ENCODE measurements at regions not wholly inside any gene's neighbourhood (a gene's known extent, or its start where the extent isn't known, plus 50 kb on each side); places are given as distances from the start of the nearest gene placed in this dataset.

- Histone ChIP-seq H4K20me1 (ENCODE audit: insufficient read depth, low read length) (no peaks in the 10 kb centered on the region), H3K36me3 (ENCODE audit: insufficient read depth, low read length) (no peaks in the 10 kb centered on the region), H3K4me3 (ENCODE audit: low read depth, low read length, poor library complexity, severe bottlenecking) (no peak overlapping the region), H3K79me2 (ENCODE audit: insufficient read depth, low read depth, low read length) (no peaks in the 10 kb centered on the region), H2AFZ (ENCODE audit: low read length) (no peak overlapping the region), H3K4me1 (ENCODE audit: insufficient read depth, low read length, poor library complexity, severe bottlenecking) (no peaks in the 10 kb centered on the region), H3K4me2 (ENCODE audit: low read length) (no peak overlapping the region), H3K27ac (ENCODE audit: low read depth, low read length, poor library complexity, severe bottlenecking) (no peak overlapping the region), H3K9me2 (ENCODE audit: insufficient read depth, low read length) (no peaks in the 10 kb centered on the region), H3K9me3 (ENCODE audit: low read length) (no peaks in the 10 kb centered on the region)
- no peak for DNase-seq (ENCODE audit: low spot score)
- intact Hi-C loops (cut with micrococcal nuclease; ENCODE audit: unreplicated experiment): no loop called here
- ChIA-PET CTCF (ENCODE audit: unreplicated experiment) (no interaction called here), POLR2A (no interaction called here)
- BruUV-seq (replicated peaks): no TSS peak
- TF ChIP-seq CTCF (conservative IDR thresholded peaks at IDR 0.05; ENCODE audit: low read length) (no peak), EZH2phosphoT487 (IDR thresholded peaks at IDR 0.05; ENCODE audit: borderline replicate concordance, low read depth, low read length) (no peak)
Observed at GRCh38 chr12:85673921-85674420, 162.2 kb downstream of the RASSF9 start.

DNA sequence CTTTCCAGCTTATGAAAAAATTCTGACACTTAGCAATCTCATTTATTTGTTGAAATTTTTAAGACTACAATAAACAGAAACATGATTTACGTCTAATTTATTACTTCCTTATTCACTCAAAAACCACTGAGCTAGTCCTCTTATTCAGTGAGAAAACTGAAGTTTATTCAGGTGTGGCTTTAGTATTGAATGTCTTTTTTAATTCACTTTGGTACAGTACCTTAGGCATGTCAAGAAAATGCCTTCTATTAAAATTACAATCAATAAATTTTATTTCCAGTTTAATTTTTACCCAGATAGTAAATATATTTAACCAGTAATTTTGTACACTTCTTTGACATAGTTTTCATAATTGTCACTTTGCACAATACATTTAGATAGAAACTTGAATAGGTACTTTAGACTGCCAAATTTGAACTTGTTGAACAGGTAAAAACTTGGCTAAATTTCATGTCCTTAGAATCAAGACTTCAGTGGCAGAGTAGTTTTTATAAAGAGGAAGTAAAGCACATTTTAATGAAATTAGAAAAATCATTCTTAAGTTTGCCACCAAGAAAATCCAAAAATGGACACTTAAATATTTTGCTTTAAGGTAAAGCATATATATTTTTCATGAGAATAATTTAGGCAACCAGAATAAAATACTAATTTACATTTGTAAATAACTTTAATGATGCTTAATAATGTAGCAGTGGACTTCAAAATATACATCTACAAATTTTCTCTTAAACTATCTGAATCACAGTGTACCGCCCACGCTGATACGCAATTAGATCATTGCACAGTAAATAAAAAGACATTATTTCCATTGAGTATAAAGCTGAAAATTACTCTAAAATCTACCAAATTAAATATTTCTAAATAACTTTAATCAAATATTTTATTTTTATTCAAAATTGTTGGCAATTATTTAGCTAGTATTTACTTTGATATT is 159.1 kb downstream of the RASSF9 start:
- Histone ChIP-seq H3K4me2 (ENCODE audit: low read length) (no peak overlapping the region), H3K4me1 (ENCODE audit: insufficient read depth, low read length, poor library complexity, severe bottlenecking) (no peaks in the 10 kb centered on the region), H3K36me3 (ENCODE audit: insufficient read depth, low read length) (no peaks in the 10 kb centered on the region), H4K20me1 (ENCODE audit: insufficient read depth, low read length) (no peaks in the 10 kb centered on the region), H3K9me3 (ENCODE audit: low read length) (no peaks in the 10 kb centered on the region), H3K9me2 (ENCODE audit: insufficient read depth, low read length) (no peaks in the 10 kb centered on the region), H3K79me2 (ENCODE audit: insufficient read depth, low read depth, low read length) (no peaks in the 10 kb centered on the region), H3K27ac (ENCODE audit: low read depth, low read length, poor library complexity, severe bottlenecking) (no peak overlapping the region), H2AFZ (ENCODE audit: low read length) (no peak overlapping the region), H3K4me3 (ENCODE audit: low read depth, low read length, poor library complexity, severe bottlenecking) (no peak overlapping the region)
- intact Hi-C loops (cut with micrococcal nuclease; ENCODE audit: unreplicated experiment): no loop called here
- no TSS peak for BruUV-seq (replicated peaks)
- ChIA-PET CTCF (ENCODE audit: unreplicated experiment) (no interaction called here), POLR2A (interaction anchor here (0.6 to 1.1 kb wide), 3 partner anchors 10 to 313 kb away, joined by 3 to 4 read pairs (median 3); no protein-coding TSS in a partner anchor)
- no peak for DNase-seq (ENCODE audit: low spot score)
- no peak for TF ChIP-seq EZH2phosphoT487 (IDR thresholded peaks at IDR 0.05; ENCODE audit: borderline replicate concordance, low read depth, low read length)
- no peak for TF ChIP-seq CTCF (conservative IDR thresholded peaks at IDR 0.05; ENCODE audit: low read length)

DNA sequence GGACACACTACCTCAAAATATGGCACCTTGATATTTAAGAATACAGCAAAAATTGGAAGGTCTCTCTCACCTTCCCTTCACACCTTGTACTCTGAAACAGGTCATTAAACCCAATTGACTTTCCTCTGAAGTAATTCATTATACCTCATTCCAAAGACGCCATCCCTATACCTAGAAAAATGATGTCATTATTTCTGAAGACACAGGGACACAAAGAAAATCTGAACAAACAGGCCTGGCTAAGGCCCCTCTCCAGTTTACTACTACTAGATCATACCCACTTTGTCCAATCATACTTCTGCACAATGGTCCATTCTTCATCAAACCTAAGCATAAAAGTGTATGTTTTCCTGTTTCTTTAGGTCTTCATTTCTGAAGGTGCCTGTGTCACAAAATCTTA is 156.9 kb downstream of the RASSF9 start:
- BruUV-seq (replicated peaks): no TSS peak
- no peak for TF ChIP-seq CTCF (conservative IDR thresholded peaks at IDR 0.05; ENCODE audit: low read length)
- no peak for TF ChIP-seq EZH2phosphoT487 (IDR thresholded peaks at IDR 0.05; ENCODE audit: borderline replicate concordance, low read depth, low read length)
- H3K4me2 ChIP-seq (ENCODE audit: low read length): no peak overlapping the region
- no peaks in the 10 kb centered on the region for H4K20me1 ChIP-seq (ENCODE audit: insufficient read depth, low read length)
- H3K27ac ChIP-seq (ENCODE audit: low read depth, low read length, poor library complexity, severe bottlenecking): no peak overlapping the region
- intact Hi-C loops (cut with micrococcal nuclease; ENCODE audit: unreplicated experiment): no loop called here
- DNase-seq (ENCODE audit: low spot score): no peak
- H3K79me2 ChIP-seq (ENCODE audit: insufficient read depth, low read depth, low read length): no peaks in the 10 kb centered on the region
- H3K36me3 ChIP-seq (ENCODE audit: insufficient read depth, low read length): no peaks in the 10 kb centered on the region
- no peak overlapping the region for H2AFZ ChIP-seq (ENCODE audit: low read length)
- ChIA-PET POLR2A (no interaction called here), CTCF (ENCODE audit: unreplicated experiment) (no interaction called here)
- H3K9me3 ChIP-seq (ENCODE audit: low read length): no peaks in the 10 kb centered on the region
- no peaks in the 10 kb centered on the region for H3K9me2 ChIP-seq (ENCODE audit: insufficient read depth, low read length)
- no peaks in the 10 kb centered on the region for H3K4me1 ChIP-seq (ENCODE audit: insufficient read depth, low read length, poor library complexity, severe bottlenecking)
- no peak overlapping the region for H3K4me3 ChIP-seq (ENCODE audit: low read depth, low read length, poor library complexity, severe bottlenecking)

All from OCI-LY7 (cell line).